OCI-LY3 (cell line): ENCODE measurements at regions not wholly inside any gene's neighbourhood (a gene's known extent, or its start where the extent isn't known, plus 50 kb on each side); places are given as distances from the start of the nearest gene placed in this dataset.
A peak's percentile ranks its signal among the peaks of the same experiment; 100 is the strongest.

Experiments used
- H2AFZ ChIP-seq: fragments of 200-600, 300-600 bp; shearing (Covaris generic); 2 replicates; pipeline ENCODE4 v1.6.0; 2014; ENCODE audit warnings: antibody characterized with exemption, low read depth, low read length
- H3K27ac ChIP-seq: fragments of 200-600, 300-600 bp; sonication (generic); 2 replicates; pipeline ENCODE4 v1.5.1; 2014; ENCODE audit warnings: mild to moderate bottlenecking, low read length, moderate library complexity, mixed read lengths
- H3K27me3 ChIP-seq: fragments of 200-600, 300-600 bp; sonication (generic); 2 replicates; pipeline ENCODE4 v1.6.1; 2014; ENCODE audit warnings: low read depth, low read length, mixed read lengths
- H3K36me3 ChIP-seq: fragments of 200-600, 300-600 bp; sonication (generic); replicated peaks from 2 replicates; pipeline ENCODE3; 2014; ENCODE audit warnings: low read depth, low read length, mixed read lengths
- H3K4me1 ChIP-seq: fragments of 300-600, 200-600 bp; sonication (generic); 2 replicates; pipeline ENCODE4 v1.6.1; 2014; ENCODE audit warnings: low read length, mixed read lengths
- H3K4me2 ChIP-seq: fragments of 200-600, 300-600 bp; sonication (generic); 2 replicates; pipeline ENCODE4 v1.6.1; 2014; ENCODE audit warnings: low read length, mixed read lengths
- H3K4me3 ChIP-seq: fragments of 300-600, 200-600 bp; sonication (generic); 2 replicates; pipeline ENCODE4 v1.5.1; 2014; ENCODE audit warnings: antibody characterized with exemption, mild to moderate bottlenecking, low read length, moderate library complexity
- H3K79me2 ChIP-seq: fragments of 300-600, 200-600 bp; shearing (Covaris generic); 2 replicates; pipeline ENCODE4 v1.6.1; 2014; ENCODE audit warnings: mild to moderate bottlenecking, low read length, mixed read lengths
- H3K9ac ChIP-seq: fragments of 300-600, 200-600 bp; shearing (Covaris generic); 2 replicates; pipeline ENCODE4 v1.6.0; 2014; ENCODE audit warnings: mild to moderate bottlenecking, low read length, moderate library complexity
- H3K9me3 ChIP-seq: fragments of 200-600, 300-600 bp; shearing (Covaris generic); 2 replicates; pipeline ENCODE4 v1.6.1; 2014; ENCODE audit warnings: low read length, mixed read lengths; ENCODE audit not compliant: insufficient read depth
- H4K20me1 ChIP-seq: fragments of 200-600, 300-600 bp; sonication (generic); 2 replicates; pipeline ENCODE4 v1.6.1; 2016; ENCODE audit warnings: low read length, mixed read lengths; ENCODE audit not compliant: insufficient read depth
- CTCF ChIP-seq: fragments of 200-600, 300-600 bp; sonication (generic); IDR thresholded peaks from 2 replicates; pipeline ENCODE4 v1.5.1; 2014; ENCODE audit warnings: antibody characterized with exemption, low read length, low read depth
- EZH2phosphoT487 ChIP-seq: fragments of 200-600 bp; shearing (Covaris generic); IDR thresholded peaks from 2 replicates; pipeline ENCODE4 v1.6.1; 2018; ENCODE audit warnings: antibody characterized with exemption, mixed run types, low read depth

GRCh38 chr10:11683529-11684320 is 58.5 kb upstream of the ECHDC3 start:
- TF ChIP-seq EZH2phosphoT487 (no peak), CTCF (no peak)
- peak overlapping the region; percentile 68 for H3K4me3 ChIP-seq
- H3K4me1 ChIP-seq = peaks cover 45% of the 10 kb centered on the region
- H2AFZ ChIP-seq = no peak overlapping the region
- no peaks in the 10 kb centered on the region for H4K20me1 ChIP-seq
- H3K36me3 ChIP-seq = no peaks in the 10 kb centered on the region
- H3K27me3 ChIP-seq = peaks cover 55% of the 10 kb centered on the region
- H3K9me3 ChIP-seq = no peaks in the 10 kb centered on the region
- H3K79me2 ChIP-seq = no peaks in the 10 kb centered on the region
- H3K4me2 ChIP-seq = peak overlapping the region; percentile 93
- H3K9ac ChIP-seq = peak overlapping the region; percentile 57; the same call in 1 of the 2 replicates
- H3K27ac ChIP-seq = peak overlapping the region; percentile 98; the same call in 1 of the 2 replicates

DNA sequence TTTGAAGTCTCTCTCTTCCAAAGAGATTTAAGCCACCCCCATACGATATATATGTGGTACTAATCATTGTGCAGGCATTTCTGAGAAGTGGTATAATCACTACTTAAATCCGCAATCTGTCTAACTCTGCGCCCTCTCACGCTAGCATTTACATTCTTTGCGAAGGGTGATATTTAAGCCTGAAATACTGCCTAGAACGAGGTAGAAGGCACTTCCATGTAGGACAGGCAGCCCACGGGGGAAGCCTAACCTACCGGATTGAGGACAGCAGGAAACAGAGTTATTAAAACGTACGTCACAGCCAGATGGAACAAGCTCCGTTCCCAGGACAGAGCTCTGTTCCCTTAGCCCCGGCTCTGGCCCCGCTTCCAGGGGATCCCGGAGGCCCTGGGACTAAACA is 59.3 kb upstream of the ECHDC3 start:
- Histone ChIP-seq H3K4me1 (peaks cover 50% of the 10 kb centered on the region), H3K4me2 (peak overlapping the region; percentile 93)

DNA sequence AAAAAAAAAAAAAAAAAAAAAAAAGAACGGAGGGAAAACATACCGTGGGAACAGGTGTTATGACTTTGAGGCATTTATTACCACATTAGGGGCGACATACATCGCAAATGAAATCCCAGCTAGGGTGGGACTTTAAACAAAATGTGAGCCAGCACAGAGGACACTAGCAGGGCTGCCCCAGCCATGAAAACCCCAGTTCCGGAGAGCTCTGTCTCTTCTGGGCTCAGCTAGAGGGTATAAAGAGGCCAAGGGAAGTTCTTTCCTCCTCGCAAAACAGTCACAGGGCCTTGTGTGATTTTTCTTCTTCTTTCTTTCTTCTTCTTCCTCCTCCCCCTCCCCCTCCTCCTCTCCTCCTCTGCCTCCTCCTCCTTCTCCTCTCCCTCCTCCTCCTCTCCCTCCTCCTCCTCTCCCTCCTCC is 59.9 kb upstream of the ECHDC3 start:
- Histone ChIP-seq H3K9me3 (no peaks in the 10 kb centered on the region), H3K4me1 (peaks cover 54% of the 10 kb centered on the region), H3K27ac (no peak overlapping the region), H3K27me3 (peaks cover 43% of the 10 kb centered on the region), H3K4me3 (no peak overlapping the region), H3K4me2 (peak overlapping the region; percentile 93), H3K36me3 (no peaks in the 10 kb centered on the region), H2AFZ (no peak overlapping the region), H4K20me1 (no peaks in the 10 kb centered on the region), H3K9ac (no peak overlapping the region), H3K79me2 (no peaks in the 10 kb centered on the region)
- TF ChIP-seq CTCF (no peak), EZH2phosphoT487 (no peak)

More for the DNA sequence above, 59.3 kb upstream of the ECHDC3 start:
- Histone ChIP-seq H3K79me2 (no peaks in the 10 kb centered on the region), H2AFZ (no peak overlapping the region), H3K27me3 (peaks cover 48% of the 10 kb centered on the region), H3K4me3 (peak overlapping the region; percentile 68), H4K20me1 (no peaks in the 10 kb centered on the region), H3K36me3 (no peaks in the 10 kb centered on the region), H3K27ac (no peak overlapping the region), H3K9ac (no peak overlapping the region), H3K9me3 (no peaks in the 10 kb centered on the region)
- TF ChIP-seq CTCF = no peak
- TF ChIP-seq EZH2phosphoT487 = no peak

DNA sequence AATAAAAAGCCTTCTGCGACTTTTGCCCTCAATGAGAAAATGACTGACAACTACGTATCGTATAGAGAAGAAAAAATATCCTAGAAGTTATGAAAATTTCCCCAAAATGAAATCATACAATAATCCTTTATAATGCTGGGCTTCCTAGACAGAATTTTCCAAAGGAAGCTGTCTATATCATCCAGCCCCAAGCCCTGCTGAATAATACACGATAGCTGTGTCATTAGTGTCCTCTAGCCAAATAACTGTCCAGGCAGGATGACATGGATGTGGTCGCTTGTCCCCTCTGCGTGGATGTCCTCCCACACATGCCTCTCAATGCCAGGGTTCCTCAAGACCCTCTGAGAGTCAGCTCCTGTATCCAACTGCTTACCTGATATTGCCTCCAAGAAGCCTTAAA is 61.7 kb upstream of the ECHDC3 start:
- H4K20me1 ChIP-seq = no peaks in the 10 kb centered on the region
- no peak for TF ChIP-seq CTCF
- TF ChIP-seq EZH2phosphoT487 = no peak
- no peak overlapping the region for H3K9ac ChIP-seq
- H3K79me2 ChIP-seq = no peaks in the 10 kb centered on the region
- peaks cover 50% of the 10 kb centered on the region for H3K4me1 ChIP-seq
- no peak overlapping the region for H3K27ac ChIP-seq
- H3K4me2 ChIP-seq = no peak overlapping the region
- H3K27me3 ChIP-seq = peaks cover 50% of the 10 kb centered on the region
- no peaks in the 10 kb centered on the region for H3K36me3 ChIP-seq
- H3K4me3 ChIP-seq = no peak overlapping the region
- no peak overlapping the region for H2AFZ ChIP-seq
- H3K9me3 ChIP-seq = no peaks in the 10 kb centered on the region
